MM.1S (cell line): ENCODE measurements at regions not wholly inside any gene's neighbourhood (a gene's known extent, or its start where the extent isn't known, plus 50 kb on each side); places are given as distances from the start of the nearest gene placed in this dataset.
"Not testable (repeated sequence)": the region's sequence is repeated elsewhere in the genome, so short reads cannot be mapped to it uniquely, and the experiment has no call there.

Experiments used
- DNase-seq: peaks from one replicate; pipeline ENCODE4 v3.0.0-alpha.2; 2015
- H2AFZ ChIP-seq: fragments of 300-600 bp; sonication (generic); 2 replicates; pipeline ENCODE4 v1.6.0; 2016; ENCODE audit warnings: antibody characterized with exemption, low read length
- H3F3A ChIP-seq: fragments of 300-600 bp; sonication (generic); 2 replicates; pipeline ENCODE4 v1.6.1; 2016; ENCODE audit warnings: mild to moderate bottlenecking, antibody characterized with exemption, low read length, moderate library complexity, mixed read lengths; ENCODE audit not compliant: insufficient read depth
- H3K27ac ChIP-seq: fragments of 300-600 bp; sonication (generic); 2 replicates; pipeline ENCODE4 v1.5.1; 2016; ENCODE audit warnings: mild to moderate bottlenecking, low read length
- H3K27me3 ChIP-seq: fragments of 300-600 bp; sonication (generic); replicated peaks from 2 replicates; pipeline ENCODE4 v1.6.0; 2016; ENCODE audit warnings: low read length; ENCODE audit not compliant: insufficient read depth
- H3K36me3 ChIP-seq: fragments of 300-600 bp; sonication (generic); replicated peaks from 2 replicates; pipeline ENCODE4 v1.6.1; 2016; ENCODE audit warnings: mild to moderate bottlenecking, low read length, mixed read lengths; ENCODE audit not compliant: insufficient read depth
- H3K4me1 ChIP-seq: fragments of 300-600 bp; sonication (generic); 2 replicates; pipeline ENCODE4 v1.6.1; 2016; ENCODE audit warnings: low read length, mixed read lengths
- H3K4me2 ChIP-seq: fragments of 300-600 bp; sonication (generic); 2 replicates; pipeline ENCODE4 v1.6.0; 2016; ENCODE audit warnings: low read depth, low read length
- H3K4me3 ChIP-seq: fragments of 300-600 bp; sonication (generic); 2 replicates; pipeline ENCODE4 v1.5.1; 2016; ENCODE audit warnings: low read length, mixed read lengths
- H3K79me2 ChIP-seq: fragments of 300-600 bp; sonication (generic); 2 replicates; pipeline ENCODE4 v1.6.1; 2016; ENCODE audit warnings: mixed run types, low read length, mixed read lengths
- H3K9ac ChIP-seq: fragments of 300-600 bp; sonication (generic); 2 replicates; pipeline ENCODE4 v1.6.1; 2016; ENCODE audit warnings: low read length, mixed read lengths
- H3K9me2 ChIP-seq: fragments of 300-600 bp; sonication (generic); replicated peaks from 2 replicates; pipeline ENCODE4 v1.6.1; 2016; ENCODE audit warnings: mild to moderate bottlenecking, low read length, mixed read lengths; ENCODE audit not compliant: insufficient read depth
- H3K9me3 ChIP-seq: fragments of 300-600 bp; sonication (generic); replicated peaks from 2 replicates; pipeline ENCODE4 v1.6.1; 2016; ENCODE audit warnings: mild to moderate bottlenecking, low read length, mixed read lengths; ENCODE audit not compliant: insufficient read depth
- H4K20me1 ChIP-seq: fragments of 300-600 bp; sonication (generic); 2 replicates; pipeline ENCODE4 v1.6.1; 2016; ENCODE audit warnings: mild to moderate bottlenecking, low read length, moderate library complexity, mixed read lengths; ENCODE audit not compliant: insufficient read depth
- EZH2 ChIP-seq: fragments of 300-600 bp; sonication (generic); optimal IDR thresholded peaks from 2 replicates; pipeline ENCODE3; 2017; ENCODE audit warnings: low read depth, mild to moderate bottlenecking, antibody characterized with exemption, low read length, mixed read lengths
- EZH2phosphoT487 ChIP-seq: fragments of 300-600 bp; sonication (generic); IDR thresholded peaks from 2 replicates; pipeline ENCODE4 v1.6.1; 2018; ENCODE audit warnings: antibody characterized with exemption, low read length
- TF ChIP-seq, protein P1 (sequence below): fragments of 300-600 bp; sonication (generic); IDR thresholded peaks from 2 replicates; pipeline ENCODE4 v1.5.1; 2016; ENCODE audit warnings: antibody characterized with exemption, low read length, mixed read lengths

DNA sequence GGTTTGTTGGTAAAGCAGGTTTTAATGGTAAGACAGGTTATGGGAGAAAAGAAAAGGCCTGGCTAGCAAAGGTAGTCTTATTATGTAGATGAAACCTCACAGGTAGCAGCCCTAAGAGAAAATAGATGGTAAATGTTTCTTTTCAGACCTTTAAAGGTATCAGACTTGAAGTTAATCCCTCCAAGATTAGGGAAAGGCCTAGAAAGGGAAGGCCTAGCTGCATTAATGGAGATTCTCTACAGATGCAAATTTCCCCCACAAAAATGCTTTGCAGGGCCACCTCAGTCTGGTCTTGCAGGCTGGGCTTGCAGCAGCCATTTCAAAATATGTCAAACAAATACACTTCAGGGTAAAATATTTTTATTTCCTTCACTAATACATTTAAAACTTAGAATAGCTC lies 1410.6 kb downstream of the RPA4 start:
- Histone ChIP-seq H4K20me1 (no peaks in the 10 kb centered on the region), H2AFZ (no peak overlapping the region), H3K36me3 (no peaks in the 10 kb centered on the region), H3K27me3 (no peaks in the 10 kb centered on the region), H3K79me2 (no peaks in the 10 kb centered on the region), H3K4me1 (no peaks in the 10 kb centered on the region), H3K4me2 (no peak overlapping the region), H3K4me3 (no peak overlapping the region), H3K27ac (no peak overlapping the region), H3K9me3 (no peaks in the 10 kb centered on the region), H3K9ac (no peak overlapping the region), H3K9me2 (no peaks in the 10 kb centered on the region), H3F3A (no peaks in the 10 kb centered on the region)
- no peak for DNase-seq
- TF ChIP-seq, protein P1, sequence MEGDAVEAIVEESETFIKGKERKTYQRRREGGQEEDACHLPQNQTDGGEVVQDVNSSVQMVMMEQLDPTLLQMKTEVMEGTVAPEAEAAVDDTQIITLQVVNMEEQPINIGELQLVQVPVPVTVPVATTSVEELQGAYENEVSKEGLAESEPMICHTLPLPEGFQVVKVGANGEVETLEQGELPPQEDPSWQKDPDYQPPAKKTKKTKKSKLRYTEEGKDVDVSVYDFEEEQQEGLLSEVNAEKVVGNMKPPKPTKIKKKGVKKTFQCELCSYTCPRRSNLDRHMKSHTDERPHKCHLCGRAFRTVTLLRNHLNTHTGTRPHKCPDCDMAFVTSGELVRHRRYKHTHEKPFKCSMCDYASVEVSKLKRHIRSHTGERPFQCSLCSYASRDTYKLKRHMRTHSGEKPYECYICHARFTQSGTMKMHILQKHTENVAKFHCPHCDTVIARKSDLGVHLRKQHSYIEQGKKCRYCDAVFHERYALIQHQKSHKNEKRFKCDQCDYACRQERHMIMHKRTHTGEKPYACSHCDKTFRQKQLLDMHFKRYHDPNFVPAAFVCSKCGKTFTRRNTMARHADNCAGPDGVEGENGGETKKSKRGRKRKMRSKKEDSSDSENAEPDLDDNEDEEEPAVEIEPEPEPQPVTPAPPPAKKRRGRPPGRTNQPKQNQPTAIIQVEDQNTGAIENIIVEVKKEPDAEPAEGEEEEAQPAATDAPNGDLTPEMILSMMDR, result no peak
- no peak for TF ChIP-seq EZH2
- no peak for TF ChIP-seq EZH2phosphoT487

DNA sequence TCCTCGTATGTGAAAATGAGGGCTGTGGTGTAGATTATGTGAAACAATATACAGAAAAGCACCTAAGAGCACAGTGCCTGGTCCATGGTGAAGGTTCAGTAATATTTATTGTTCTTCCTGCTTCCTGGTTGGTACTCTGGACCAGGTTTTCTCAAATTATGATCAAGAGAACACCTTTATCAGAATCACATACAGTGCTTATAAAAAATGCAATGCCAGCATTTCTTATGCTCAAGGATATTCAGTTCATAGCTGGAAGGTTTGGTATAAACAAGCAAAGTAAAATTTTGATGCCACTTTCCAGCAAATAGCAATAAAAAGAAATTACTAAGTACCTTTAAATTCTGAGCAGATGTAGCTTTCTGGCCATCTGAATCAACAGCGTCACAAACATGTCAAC lies 1412.4 kb downstream of the RPA4 start:
- Histone ChIP-seq H3K4me2 (no peak overlapping the region), H3K9me3 (no peaks in the 10 kb centered on the region), H3K36me3 (no peaks in the 10 kb centered on the region), H3K9me2 (no peaks in the 10 kb centered on the region), H3K9ac (no peak overlapping the region), H3K27me3 (no peaks in the 10 kb centered on the region), H3K79me2 (no peaks in the 10 kb centered on the region), H4K20me1 (no peaks in the 10 kb centered on the region), H3K4me1 (no peaks in the 10 kb centered on the region), H3K27ac (no peak overlapping the region), H2AFZ (no peak overlapping the region), H3K4me3 (no peak overlapping the region), H3F3A (no peaks in the 10 kb centered on the region)
- no peak for DNase-seq
- TF ChIP-seq EZH2phosphoT487 (no peak), EZH2 (no peak)
- TF ChIP-seq, protein P1, result no peak

DNA sequence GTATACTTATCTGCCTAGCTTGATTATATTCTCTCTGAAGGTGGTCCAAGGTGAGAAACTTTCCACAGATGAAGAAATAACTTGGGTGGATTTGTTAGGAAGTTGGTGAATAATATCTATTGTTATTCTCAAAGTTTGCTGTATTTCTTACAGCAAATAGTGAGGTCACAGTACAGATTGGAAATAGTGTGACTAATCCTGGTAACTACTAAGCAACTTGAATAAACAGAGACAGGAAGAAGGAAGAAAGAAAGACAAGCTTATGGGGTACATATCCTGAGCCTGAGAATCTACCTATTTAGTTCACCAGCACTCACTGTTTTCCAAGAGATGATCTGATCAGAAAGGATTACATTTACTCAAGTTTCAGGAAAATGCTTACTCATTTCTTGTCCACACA lies 1416.1 kb downstream of the RPA4 start:
- Histone ChIP-seq H3K36me3 (no peaks in the 10 kb centered on the region), H3K9me3 (no peaks in the 10 kb centered on the region), H4K20me1 (no peaks in the 10 kb centered on the region), H3K27ac (no peak overlapping the region), H2AFZ (no peak overlapping the region), H3K4me1 (no peaks in the 10 kb centered on the region), H3K9me2 (no peaks in the 10 kb centered on the region), H3K4me2 (no peak overlapping the region), H3F3A (no peaks in the 10 kb centered on the region), H3K9ac (no peak overlapping the region), H3K79me2 (no peaks in the 10 kb centered on the region), H3K27me3 (no peaks in the 10 kb centered on the region), H3K4me3 (no peak overlapping the region)
- no peak for DNase-seq
- TF ChIP-seq EZH2, result no peak
- TF ChIP-seq EZH2phosphoT487, result no peak
- TF ChIP-seq, protein P1, result no peak

DNA sequence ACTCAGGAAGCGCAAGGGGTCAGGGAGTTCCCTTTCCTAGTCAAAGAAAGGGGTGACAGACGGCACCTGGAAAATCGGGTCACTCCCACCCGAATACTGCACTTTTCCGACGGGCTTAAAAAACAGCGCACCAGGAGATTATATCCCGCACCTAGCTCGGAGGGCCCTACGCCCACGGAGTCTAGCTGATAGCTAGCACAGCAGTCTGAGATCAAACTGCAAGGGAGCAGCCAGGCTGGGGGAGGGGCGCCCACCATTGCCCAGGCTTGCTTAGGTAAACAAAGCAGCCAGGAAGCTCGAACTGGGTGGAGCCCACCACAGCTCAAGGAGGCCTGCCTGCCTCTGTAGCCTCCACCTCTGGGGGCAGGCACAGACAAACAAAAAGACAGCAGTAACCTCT lies 1416.8 kb downstream of the RPA4 start:
- H3K36me3 ChIP-seq, H3K9ac ChIP-seq, H3K9me3 ChIP-seq, DNase-seq, H3K27me3 ChIP-seq, H2AFZ ChIP-seq, H3K9me2 ChIP-seq, H3F3A ChIP-seq, H3K79me2 ChIP-seq, H3K4me3 ChIP-seq, H4K20me1 ChIP-seq, H3K27ac ChIP-seq, H3K4me2 ChIP-seq, H3K4me1 ChIP-seq: not testable (repeated sequence)
